ENCODE measurements at regions not wholly inside any gene's neighbourhood (a gene's known extent, or its start where the extent isn't known, plus 50 kb on each side); places are given as distances from the start of the nearest gene placed in this dataset.

GRCh38 chr22:49519117-49519737 lies 308.4 kb downstream of the BRD1 start:
- DNase-seq: peak; percentile 45

GRCh38 chr22:49518436-49518970 lies 309.2 kb downstream of the BRD1 start:
- peak; percentile 45 for DNase-seq

- DNase-seq: peak; percentile 25
Measured at GRCh38 chr22:49517667-49518185, 309.9 kb downstream of the BRD1 start.

- DNase-seq: peak; percentile 27
Measured at GRCh38 chr22:49517211-49517610, 310.5 kb downstream of the BRD1 start.

GRCh38 chr22:49515475-49515874 lies 312.2 kb downstream of the BRD1 start:
- DNase-seq: peak; percentile 16

- DNase-seq: peak; percentile 10
Measured at GRCh38 chr22:49514641-49515040, 313.0 kb downstream of the BRD1 start.

GRCh38 chr22:49514211-49514610 lies 313.5 kb downstream of the BRD1 start:
- peak; percentile 8 for DNase-seq

GRCh38 chr22:49513358-49513851 lies 314.3 kb downstream of the BRD1 start:
- no peak for DNase-seq

GRCh38 chr22:49512487-49513165 lies 315.0 kb downstream of the BRD1 start:
- DNase-seq: no peak

- peak; percentile 45 for DNase-seq
Measured at GRCh38 chr22:49511393-49512189, 316.1 kb downstream of the BRD1 start.

- DNase-seq: no peak
Measured at GRCh38 chr22:49510718-49511117, 317.0 kb downstream of the BRD1 start.

GRCh38 chr22:49509016-49509415 lies 318.7 kb downstream of the BRD1 start:
- DNase-seq: peak; percentile 53

- DNase-seq: no peak
Measured at GRCh38 chr22:49508561-49508960, 319.1 kb downstream of the BRD1 start.

- DNase-seq: peak; percentile 24
Measured at GRCh38 chr22:49507607-49508292, 319.9 kb downstream of the BRD1 start.

- DNase-seq: peak; percentile 31
Measured at GRCh38 chr22:49506010-49506400, 321.7 kb downstream of the BRD1 start.

- no peak for DNase-seq
Measured at GRCh38 chr22:49505337-49506009, 322.2 kb downstream of the BRD1 start.

- no peak for DNase-seq
Measured at GRCh38 chr22:49503896-49504521, 323.7 kb downstream of the BRD1 start.

GRCh38 chr22:49503321-49503720 lies 324.4 kb downstream of the BRD1 start:
- no peak for DNase-seq

- DNase-seq: peak; percentile 71
Measured at GRCh38 chr22:49502126-49502826, 325.4 kb downstream of the BRD1 start.

GRCh38 chr22:49500942-49501395 lies 326.7 kb downstream of the BRD1 start:
- DNase-seq: no peak

GRCh38 chr22:49500076-49500460 lies 327.6 kb downstream of the BRD1 start:
- DNase-seq: no peak
